HG03469 (cell line): ENCODE measurements at regions not wholly inside any gene's neighbourhood (a gene's known extent, or its start where the extent isn't known, plus 50 kb on each side); places are given as distances from the start of the nearest gene placed in this dataset.
"Not testable (repeated sequence)": the region's sequence is repeated elsewhere in the genome, so short reads cannot be mapped to it uniquely, and the experiment has no call there.

ENCODE experiments used
- ATAC-seq: cut with Tn5 transposase; IDR thresholded peaks from one replicate; pipeline ENCODE4 v1.9.1; 2021; ENCODE audit warnings: mild to moderate bottlenecking, moderate library complexity, moderate number of reproducible peaks; ENCODE audit not compliant: unreplicated experiment

GRCh38 chr4:159906517-159906916 lies 803.6 kb downstream of the RAPGEF2 start:
- no peak for ATAC-seq

- no peak for ATAC-seq
Observed at GRCh38 chr4:159910721-159911120, 807.8 kb downstream of the RAPGEF2 start.

GRCh38 chr4:159922119-159922518 lies 819.2 kb downstream of the RAPGEF2 start:
- no peak for ATAC-seq

- ATAC-seq: no peak
Observed at GRCh38 chr4:159925770-159926169, 822.9 kb downstream of the RAPGEF2 start.

- no peak for ATAC-seq
Observed at GRCh38 chr4:159926871-159927270, 824.0 kb downstream of the RAPGEF2 start.

GRCh38 chr4:159927781-159928180 lies 824.9 kb downstream of the RAPGEF2 start:
- no peak for ATAC-seq

GRCh38 chr4:159934602-159935001 lies 831.7 kb downstream of the RAPGEF2 start:
- ATAC-seq: not testable (repeated sequence)

GRCh38 chr4:159937595-159937994 lies 834.7 kb downstream of the RAPGEF2 start:
- peak; percentile 96 for ATAC-seq

- ATAC-seq: not testable (repeated sequence)
Observed at GRCh38 chr4:159939681-159940080, 836.8 kb downstream of the RAPGEF2 start.

GRCh38 chr4:159941076-159941475 lies 838.2 kb downstream of the RAPGEF2 start:
- ATAC-seq: no peak

- ATAC-seq: no peak
Observed at GRCh38 chr4:159944477-159944876, 841.6 kb downstream of the RAPGEF2 start.

- ATAC-seq: peak; percentile 68
Observed at GRCh38 chr4:159946983-159947615, 844.2 kb downstream of the RAPGEF2 start.

- no peak for ATAC-seq
Observed at GRCh38 chr4:159950707-159951106, 847.8 kb downstream of the RAPGEF2 start.

GRCh38 chr4:159966746-159967145 lies 863.9 kb downstream of the RAPGEF2 start:
- no peak for ATAC-seq

GRCh38 chr4:159976871-159977482 lies 874.1 kb downstream of the RAPGEF2 start:
- not testable (repeated sequence) for ATAC-seq

GRCh38 chr4:159977907-159978617 lies 875.2 kb downstream of the RAPGEF2 start:
- ATAC-seq: no peak

- no peak for ATAC-seq
Observed at GRCh38 chr4:159979351-159979750, 876.5 kb downstream of the RAPGEF2 start.

- no peak for ATAC-seq
Observed at GRCh38 chr4:159979953-159980352, 877.1 kb downstream of the RAPGEF2 start.

GRCh38 chr4:159980826-159981468 lies 878.1 kb downstream of the RAPGEF2 start:
- ATAC-seq: no peak

GRCh38 chr4:159981469-159981856 lies 878.6 kb downstream of the RAPGEF2 start:
- ATAC-seq: no peak

GRCh38 chr4:159983082-159983481 lies 880.2 kb downstream of the RAPGEF2 start:
- no peak for ATAC-seq
